H1 (cell line): ENCODE measurements at regions not wholly inside any gene's neighbourhood (a gene's known extent, or its start where the extent isn't known, plus 50 kb on each side); places are given as distances from the start of the nearest gene placed in this dataset.

Experiments used
- KDM4A ChIP-seq: IDR thresholded peaks from one replicate; pipeline ENCODE4 v1.7.1; 2012; ENCODE audit warnings: low read depth, mild to moderate bottlenecking, moderate library complexity, low read length, inconsistent platforms; ENCODE audit not compliant: severe bottlenecking

- no peak for TF ChIP-seq KDM4A
Observed at GRCh38 chr18:78818961-78819360, 160.7 kb upstream of the SALL3 start (continued).
